ENCODE measurements at regions not wholly inside any gene's neighbourhood (a gene's known extent, or its start where the extent isn't known, plus 50 kb on each side); places are given as distances from the start of the nearest gene placed in this dataset.
A peak's percentile ranks its signal among the peaks of the same experiment; 100 is the strongest.
"Not testable (repeated sequence)": the region's sequence is repeated elsewhere in the genome, so short reads cannot be mapped to it uniquely, and the experiment has no call there.

DNA sequence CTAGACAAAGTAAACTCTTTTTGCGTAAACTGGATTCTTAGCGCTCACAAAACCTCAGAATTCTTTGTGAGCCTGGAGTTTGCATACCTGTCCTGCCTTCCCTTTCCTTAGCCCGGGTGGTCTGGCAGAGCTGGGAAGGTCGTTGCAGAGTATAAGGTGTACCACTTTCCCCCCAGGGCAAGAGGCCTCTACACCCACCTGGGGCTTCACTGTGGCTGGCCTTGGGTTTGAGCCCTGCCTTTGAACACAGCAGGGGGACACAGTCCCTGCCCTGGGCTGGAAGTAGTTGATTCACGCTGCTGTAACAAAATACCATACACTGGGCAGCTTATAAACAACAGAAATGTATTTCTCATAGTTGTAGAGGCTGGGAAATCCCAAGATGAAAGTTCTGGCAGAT, 133.9 kb downstream of the B3GNT2 start:
- no peak for ATAC-seq

DNA sequence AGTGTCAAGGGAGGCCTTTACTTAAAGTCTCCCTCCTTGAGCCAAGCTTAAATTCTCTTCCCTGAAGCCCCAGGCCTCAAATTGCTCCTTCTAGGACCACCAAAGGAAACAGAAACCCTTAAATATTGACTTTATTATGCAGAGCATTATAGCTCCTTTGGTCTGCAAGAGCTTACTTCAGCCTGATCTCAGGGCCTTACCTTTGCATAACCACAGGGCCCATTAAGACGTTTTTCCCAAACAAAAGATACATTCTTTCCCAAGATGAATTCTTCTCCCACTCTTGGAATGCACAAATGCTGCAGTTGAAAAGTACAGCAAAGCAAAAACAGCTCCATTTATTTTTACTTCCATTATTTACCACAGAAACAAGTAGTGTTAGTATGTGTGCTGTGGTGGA, 130.8 kb downstream of the B3GNT2 start:
- ATAC-seq = no peak

DNA sequence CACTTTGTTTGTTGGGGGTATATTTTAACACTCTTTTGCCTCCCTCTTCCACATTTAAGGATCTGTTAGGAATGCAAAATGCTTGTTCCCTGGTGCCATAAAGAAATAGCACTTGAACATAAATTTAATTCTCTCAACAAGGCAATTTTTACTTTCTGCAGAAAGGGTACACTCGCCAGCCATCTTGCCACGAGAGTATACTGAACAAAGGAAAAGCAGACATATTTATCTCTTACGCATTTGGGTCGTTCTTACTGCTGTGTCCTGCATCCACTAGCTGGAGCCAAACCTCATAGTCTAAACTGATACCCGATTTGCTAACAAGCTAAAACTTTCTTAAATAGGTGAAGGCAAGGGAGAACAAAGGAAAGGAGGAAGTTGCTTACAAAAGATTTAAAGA, 129.5 kb downstream of the B3GNT2 start:
- no peak for ATAC-seq

DNA sequence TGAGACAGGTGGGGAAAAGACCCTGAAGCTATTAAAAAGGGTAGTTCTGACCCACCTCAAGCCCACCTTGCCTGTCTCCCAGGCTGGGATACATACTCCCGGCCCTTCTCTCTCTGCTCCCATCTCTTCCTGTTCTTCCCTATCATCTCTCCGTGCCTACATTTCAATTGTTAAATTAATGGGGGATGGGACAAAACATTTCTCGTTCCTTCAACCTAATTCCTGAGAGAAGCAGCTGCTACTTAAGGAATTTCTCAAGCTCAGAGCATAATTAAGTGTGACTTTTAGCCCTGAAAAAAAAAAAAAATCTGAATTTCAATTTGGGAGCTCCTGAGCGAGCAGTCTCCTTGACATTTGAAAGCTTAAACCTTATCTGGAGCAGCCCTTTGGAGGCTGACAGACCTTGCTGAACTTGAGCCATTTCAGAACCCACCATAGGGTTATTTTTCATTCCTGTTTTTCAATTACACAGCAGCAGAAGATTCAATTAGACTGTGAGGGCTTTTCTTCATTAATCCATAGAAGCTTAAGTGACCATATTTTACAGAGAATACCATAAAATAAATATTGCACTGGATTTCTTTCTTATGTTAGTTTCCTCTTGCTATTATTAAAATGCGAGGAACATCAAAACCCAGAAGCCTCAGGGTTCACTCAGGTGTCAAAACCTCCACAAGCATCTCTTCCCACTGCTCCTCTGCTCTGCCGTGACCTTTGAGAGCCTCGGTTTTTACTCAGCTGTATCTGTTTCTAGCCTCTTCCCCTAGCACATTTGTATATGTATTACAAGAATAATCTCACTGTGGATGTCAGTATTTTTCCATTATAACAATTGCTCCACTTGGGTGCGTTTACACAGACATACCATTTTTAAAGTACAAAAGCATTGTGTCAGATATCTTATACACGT, 125.7 kb downstream of the B3GNT2 start:
- no peak for ATAC-seq

DNA sequence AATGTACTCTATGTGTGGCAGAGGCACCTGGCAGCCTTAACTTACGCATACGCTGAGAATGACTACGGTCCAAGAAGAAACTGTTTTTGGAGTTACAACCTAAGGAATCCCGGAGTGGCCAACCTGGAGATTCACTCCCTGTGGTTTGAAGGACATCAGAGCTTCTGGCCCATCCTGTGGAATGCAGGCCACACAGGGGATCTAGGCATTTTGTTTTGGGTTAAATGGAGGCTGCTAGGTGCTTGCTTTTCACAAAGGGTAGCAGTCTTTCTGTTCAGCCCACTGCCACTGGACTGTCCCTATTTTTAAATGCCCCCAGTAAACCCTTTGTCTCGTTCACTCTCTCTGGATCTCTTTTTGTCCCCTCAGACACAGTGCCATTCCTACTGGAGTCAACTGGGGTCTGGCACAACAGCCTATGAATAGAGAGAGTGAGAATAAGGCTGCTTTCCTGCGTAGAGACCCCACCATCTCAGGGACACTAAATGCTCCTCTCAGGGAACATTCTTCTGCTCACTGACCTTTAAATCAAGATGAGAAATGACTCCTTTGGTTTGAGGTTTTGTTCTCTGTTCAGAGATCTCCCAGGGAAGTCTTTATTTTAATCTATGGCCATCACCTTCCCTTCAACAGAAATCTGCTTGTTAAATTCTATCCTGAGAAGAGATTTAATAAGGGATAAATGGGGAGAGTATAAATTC, 124.9 kb downstream of the B3GNT2 start:
- no peak for ATAC-seq

DNA sequence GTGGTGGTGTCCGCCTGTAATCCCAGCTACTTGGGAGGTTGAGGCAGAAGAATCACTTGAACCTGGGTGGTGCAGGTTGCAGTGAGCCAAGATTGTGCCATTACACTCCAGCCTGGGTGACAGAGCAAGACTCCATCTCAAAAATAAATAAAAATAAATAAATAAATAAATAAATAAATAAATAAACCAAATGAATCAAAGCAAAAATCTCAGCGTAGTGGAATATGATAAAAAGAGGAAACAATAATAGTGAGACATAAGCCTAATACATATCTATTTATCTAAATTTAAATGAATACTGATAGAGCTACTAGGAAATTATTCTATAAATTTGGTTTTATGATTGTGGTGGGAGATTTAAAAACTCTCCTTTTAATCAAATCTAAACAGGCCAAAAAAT, 124.2 kb downstream of the B3GNT2 start:
- ATAC-seq = not testable (repeated sequence)

DNA sequence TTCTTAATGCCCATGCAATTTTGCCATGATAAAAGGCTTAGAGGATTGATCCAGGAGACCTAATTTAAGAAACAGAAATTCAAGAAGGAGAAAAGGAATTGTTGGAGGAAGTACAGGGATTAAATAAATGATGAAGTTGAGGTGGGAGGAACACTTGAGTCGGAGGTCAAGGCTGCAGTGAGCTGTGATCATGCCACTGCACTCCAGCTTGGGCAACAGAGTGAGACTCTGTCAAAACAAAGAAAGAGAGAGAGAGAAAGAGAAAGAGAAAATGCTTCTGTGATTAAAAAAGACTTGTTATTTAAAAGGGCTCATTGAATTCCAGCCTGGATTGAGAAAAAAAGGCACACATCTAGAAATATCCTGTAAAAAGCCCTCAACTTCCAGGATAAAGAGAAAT, 123.2 kb downstream of the B3GNT2 start:
- ATAC-seq = no peak

DNA sequence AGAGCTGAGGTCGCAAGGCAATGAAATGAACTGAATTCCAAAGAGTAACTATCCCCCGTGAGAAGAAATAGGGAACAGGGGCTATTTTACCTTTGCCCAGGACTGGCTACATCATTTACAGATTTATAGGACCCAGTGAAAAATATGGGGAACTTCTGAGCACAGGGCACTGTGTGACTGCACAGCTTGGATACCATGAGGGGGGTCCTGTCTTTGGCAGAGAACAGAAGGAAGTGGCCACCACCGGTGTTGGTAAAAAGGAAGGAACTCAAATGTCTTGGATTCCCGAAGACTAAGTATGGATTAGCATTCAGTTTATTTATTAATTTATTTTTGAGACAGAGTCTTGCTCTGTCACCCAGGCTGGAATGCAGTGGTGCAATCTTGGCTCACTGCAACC, 119.6 kb downstream of the B3GNT2 start:
- ATAC-seq = no peak

DNA sequence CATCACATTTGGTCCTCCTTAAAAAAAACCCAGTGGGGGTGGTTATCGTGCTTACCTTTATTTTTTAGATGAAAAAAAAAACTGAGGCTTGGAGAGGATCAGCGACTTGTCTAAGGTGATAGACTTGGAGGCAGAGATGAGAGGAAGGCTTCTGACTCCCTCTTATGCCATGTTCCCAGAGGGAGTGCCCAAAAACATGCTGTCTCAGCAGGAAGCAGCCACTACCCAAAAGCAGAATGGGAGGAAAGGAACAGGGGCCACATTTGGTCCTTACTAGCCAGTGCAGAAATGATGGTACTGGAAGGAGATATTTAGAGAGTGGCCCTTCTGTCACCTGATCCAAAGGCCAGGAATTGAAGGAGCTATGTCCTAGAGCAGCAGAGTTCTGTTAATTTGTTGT, 118.4 kb downstream of the B3GNT2 start:
- no peak for ATAC-seq

DNA sequence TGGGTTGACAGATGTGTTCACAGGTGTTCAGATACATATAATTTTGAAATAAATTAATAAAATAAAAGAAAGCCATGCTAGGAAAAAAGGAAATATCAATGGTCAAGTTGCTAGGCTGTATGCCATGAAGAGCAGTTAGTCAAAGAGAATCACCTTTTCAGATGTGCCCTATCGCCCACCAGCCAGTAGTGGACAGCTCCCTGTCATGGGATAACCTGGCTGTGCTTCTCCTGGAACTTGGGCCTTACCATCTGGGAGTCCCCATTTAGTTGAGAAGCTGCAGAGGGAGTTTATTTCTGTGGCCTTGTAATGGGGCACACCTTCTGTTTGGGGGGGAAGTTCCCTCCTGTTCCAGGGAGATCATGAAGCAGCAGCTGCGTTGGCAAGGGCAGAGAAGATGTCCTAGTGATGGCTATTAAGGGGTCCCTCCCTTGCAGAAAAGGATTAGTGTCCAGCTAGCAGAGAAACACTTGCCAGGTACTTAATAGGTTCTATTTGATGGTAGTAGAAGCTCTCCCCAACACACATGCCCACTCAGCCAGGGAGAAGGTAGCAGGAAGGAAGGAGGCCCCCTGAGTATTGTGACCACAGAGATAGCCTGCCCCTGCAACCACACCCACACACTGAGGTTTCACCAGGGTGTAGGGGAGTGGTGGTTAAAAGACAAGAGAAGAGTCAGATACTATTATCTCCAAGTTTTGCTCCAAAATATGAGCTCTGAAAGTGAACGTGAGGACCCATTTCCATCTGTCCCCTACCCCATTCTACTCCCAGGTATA, 117.7 kb downstream of the B3GNT2 start:
- peak; percentile 51 for ATAC-seq

DNA sequence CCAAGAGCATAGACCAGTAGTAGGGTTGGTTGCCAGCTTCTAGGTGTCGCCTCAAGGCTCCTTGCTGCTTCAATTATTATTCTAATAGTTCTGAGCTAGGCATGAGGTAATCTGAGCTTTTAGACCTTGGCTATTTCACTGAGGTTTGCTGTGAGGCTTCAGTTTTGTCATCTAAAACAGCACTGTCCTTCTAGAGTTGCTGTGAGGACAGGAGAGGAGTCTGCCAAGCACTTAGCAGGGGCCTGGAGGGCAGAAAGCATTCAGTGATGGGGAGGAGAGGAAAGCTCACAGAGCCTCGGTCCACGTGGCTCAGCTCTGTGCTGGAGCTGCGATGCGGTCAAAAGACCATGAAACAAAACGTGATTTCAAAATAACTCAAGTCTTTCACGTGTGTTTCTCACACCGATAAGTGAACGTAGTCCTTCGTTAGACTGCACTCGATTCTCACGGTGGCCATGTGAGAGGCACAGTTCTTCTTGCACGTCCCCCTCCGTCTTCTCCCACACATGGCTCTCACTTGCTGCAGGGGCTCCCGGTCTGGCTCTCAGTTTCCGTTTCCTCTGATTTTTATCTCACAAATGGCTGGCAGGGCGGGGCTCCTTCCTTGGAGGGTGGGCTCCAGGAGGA, 113.7 kb downstream of the B3GNT2 start:
- no peak for ATAC-seq

DNA sequence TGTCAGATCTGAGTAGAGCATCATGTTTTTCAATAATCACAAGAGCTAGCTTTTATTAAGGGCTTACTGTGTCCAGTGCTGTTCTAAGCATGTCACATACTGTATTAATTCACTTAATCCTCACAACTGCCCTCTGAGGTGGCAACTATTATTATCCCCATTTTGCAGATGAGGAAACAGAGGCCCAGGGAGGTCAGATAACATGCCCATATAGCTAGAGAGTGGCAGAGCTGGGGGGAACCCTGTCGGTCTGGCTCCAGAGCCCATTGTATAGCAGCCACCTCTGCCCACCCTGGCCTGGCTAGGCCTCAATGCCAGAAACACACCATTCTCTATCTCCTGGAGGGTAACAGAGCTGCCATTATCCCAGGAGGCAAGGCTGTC, 113.2 kb downstream of the B3GNT2 start:
- no peak for ATAC-seq

DNA sequence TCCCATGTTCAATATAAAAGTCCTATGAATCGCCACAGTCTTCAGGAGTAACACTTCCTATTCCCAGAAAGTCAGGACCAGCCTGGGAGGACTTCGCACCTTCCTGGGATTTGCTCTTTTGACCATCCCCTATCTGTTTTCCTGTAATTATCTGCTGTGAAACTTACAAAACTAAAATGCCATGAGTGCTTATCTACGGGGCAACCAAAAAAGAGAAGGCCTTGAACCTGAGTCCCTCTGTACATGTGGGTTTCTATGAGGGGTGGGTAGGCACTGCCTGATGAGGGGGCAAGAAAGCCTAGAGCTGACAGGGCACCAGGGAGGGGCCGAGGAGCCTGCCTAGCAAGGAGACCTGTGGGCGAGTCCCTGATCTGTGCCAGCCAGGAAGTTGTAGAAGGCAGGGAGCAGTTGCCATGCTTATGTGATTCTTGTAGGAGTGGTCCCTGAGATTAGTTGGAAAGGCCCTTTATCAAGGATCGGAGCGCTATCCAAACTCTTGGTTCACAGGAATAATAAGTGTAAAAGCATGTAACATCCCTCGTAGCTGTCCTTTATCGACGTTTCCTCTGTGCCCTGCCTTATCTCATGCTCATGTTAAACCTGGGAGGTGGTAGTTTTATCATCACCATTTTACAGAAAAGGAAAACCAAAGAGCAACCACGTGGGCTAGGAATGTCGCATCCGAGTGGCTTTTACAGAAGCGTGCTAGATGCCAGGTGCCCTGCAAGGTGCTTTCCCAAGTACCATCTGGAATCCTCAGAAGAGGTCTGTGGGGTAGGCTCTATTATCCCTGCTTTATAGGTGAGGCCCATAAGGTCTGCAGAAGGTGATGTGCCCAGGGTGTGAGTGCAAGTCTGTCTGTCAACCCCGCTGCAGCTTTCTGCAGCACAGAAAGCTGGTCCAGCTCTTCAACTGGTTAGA, 111.8 kb downstream of the B3GNT2 start:
- peak; percentile 70 for ATAC-seq

DNA sequence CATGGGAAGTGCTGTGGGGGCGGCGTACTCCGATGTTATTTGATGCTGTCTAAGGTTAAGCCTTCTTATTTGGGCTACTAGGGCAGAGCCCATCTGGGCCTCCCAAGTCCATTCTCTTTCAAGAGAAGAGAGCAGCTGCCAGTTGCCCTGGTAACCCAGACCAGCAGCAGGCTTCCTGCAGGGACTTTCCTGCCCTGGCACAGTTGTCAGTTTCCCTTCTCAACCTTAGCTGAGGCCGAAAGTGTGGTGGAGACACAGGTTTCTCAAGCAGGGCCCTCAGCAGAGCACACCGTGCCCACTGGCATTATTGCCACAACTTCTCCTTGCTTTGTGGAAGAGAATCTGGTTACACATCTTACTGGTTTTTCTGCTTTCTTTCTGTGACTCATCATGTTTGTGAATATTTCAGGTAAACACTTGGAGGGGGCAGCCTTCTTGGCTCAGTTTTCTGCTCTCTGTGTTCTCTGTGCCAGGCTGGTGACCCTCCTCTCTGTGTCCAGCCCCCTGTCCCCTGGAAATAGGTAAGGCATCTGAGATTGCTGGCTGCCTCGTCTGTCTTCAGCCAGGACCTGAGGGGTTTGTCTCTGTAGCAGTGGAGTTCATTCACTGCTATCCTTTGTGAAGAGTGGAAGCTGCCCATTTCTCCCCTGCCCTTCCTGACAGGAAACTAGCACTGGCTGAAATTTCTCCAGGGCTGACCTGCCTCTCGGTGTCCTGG, 111.0 kb downstream of the B3GNT2 start:
- peak; percentile 86 for ATAC-seq

DNA sequence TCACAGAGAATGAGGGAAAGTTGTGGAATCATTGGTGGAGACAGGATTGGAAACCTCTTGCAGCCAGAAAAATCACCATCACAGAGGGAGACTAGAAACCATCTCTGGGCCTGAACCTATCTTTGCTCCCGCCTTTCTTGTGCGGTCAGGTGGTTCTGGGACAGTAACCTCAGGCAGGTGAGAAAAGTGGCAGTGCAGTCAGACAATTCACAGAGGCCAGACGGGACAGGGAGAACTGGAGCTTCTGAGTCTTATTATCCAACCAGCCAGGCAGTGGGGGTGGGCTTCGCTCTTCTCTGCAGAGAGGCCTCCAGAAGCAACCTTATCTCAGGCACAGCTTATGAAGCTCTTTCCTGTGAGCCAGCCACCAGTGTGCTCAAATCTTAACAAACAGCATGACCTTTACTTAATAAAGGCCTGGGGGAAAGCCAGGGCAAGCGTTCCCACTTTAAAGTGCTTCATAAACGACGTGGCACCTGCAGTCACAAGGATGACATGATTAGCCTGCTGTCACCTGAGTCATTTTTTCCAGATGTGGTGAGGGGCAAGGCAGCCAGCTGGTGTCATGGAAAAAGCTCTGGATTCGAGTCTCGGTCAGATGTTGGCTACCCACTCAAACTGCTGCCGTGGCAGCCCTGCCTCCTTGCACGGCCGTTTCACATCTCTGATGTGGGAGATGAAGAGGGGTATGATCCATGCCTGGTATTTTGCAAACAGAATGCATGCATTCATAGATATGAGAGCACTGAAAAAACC, 109.7 kb downstream of the B3GNT2 start:
- no peak for ATAC-seq

DNA sequence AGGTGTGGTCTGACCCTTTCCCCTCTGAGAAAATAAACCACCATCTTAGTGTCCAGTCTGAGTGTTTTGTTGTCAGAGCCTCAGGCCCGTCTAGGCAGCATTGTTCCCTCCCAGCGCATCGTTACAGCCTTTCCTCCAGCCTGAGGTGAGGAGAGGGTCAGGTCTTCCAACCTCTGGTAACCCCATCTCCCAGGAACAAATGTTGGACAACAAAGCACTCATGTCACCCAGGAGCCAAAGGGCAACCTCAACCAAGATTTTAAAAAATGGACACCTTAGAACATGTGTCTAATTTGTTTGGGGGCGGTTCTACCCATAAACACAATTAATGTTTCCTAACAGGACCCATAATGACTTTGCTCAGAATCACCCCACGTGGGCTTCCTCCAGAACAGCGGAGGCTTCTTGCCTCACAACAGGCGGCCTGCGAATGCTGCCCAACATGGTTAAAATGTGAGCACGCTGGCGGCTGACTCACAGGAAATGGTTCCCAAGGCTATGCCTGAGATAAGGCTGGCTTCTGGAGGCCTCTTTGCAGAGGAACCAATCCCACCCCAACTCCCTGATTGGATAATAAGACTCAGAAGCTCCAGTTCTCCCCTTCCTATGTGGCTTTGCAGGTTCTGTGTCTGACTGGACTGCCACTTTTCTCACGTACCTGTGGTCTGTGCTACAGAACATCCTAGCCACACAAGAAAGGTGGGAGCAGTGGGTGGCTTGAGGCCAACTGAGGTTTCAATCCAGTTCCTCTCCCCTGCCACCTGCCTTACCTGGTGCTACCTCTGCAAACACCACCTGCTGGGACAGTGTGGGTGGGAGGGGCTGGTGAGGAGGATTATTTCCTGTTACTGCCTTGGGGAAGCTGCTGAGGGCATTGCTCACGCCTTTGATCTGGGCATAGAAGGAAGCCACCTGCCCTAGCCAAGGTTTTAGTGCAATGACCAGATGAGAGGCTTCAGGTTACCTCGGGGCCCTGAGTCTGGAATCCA, 108.8 kb downstream of the B3GNT2 start:
- ATAC-seq = peak; percentile 72

DNA sequence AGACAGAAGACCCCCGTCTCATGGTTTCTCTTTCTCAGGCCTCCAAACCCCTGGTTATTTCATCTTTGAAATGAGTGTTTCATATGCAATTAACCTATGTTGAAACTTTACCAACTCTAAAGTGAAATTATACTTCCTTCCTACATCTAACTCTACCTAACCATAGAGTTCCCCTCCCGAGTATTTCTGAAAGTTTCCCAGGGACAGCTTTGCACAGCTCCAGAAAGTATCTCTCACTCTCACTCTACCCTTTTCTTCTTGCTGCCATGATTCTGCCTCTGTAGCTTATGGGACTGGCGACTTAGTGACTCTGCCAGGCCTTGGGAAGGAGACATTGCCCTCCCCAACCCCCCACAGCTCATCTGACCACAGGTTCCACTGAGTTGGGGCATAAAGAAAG, 107.9 kb downstream of the B3GNT2 start:
- ATAC-seq = no peak

DNA sequence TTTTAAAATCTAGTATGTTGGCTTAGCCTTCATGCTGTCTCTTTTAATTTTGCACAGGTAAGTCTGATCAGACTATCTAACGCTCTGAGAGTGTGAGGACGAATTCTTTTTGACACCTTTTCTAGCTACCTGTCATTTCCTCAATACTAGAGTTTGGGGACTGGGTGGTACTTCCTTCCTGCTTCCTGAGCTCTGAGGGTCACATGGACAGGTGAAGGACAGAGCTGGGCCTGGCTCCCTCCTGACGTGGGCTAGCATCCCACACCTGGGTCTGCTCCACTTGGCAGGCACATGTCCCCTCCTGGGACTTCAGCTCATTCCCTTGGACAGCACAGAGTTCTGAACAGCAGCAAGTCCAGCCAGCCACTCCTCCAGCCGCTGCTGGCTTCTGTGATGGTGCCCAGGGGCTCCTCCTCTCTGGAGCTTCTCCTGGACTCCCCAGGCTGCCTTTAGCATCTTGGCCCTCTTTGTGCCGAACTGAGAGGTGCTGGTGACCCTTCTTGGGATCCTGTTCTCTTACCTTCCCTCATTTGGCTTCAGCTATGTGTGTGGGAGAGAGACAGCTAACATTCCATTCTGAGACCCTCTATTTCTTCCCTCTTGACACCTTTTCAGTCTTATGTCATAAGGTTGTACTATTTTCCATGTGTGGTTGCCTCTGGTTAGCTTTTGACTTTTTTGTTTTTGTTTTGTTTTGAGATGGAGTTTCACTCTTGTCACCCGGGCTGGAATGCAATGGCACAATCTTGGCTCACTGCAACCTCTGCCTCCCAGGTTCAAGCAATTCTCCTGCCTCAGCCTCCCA, 106.9 kb downstream of the B3GNT2 start:
- ATAC-seq = no peak

Measured in esophagus mucosa (tissue), 1 donor.